ENCODE measurements at regions not wholly inside any gene's neighbourhood (a gene's known extent, or its start where the extent isn't known, plus 50 kb on each side); places are given as distances from the start of the nearest gene placed in this dataset.

DNA sequence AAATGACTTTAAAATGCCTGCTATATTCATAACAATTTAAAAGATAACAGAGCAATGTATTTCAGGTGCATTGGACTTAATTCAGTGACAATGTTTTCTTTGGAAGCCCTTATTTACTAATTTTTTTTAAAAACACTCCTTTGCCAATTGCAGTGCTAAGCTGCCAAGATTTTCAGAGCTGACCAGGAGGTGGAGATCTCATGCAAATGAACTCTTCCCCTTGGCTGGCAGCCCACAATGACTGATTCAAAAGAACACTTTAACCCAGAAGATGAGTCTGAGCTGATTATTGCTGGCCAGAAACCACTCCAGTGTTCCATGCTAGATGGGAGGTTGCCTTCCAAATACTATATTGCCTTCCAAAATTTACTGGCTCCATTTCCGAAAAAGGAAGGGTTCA lies 128.3 kb upstream of the CCNH start:
- TF ChIP-seq POLR2A (IDR thresholded peaks at IDR 0.05; ENCODE audit: low read length) (no peak), CEBPB (IDR thresholded peaks at IDR 0.05) (no peak), EHF (CRISPR knock-in tag; IDR thresholded peaks at IDR 0.05) (no peak), HOXB5 (CRISPR knock-in tag; IDR thresholded peaks at IDR 0.05) (no peak), TFCP2L1 (CRISPR knock-in tag; IDR thresholded peaks at IDR 0.05) (no peak)
- no peak for FAIRE-seq
- ChIA-PET POLR2A (no interaction called here), CTCF (no interaction called here)
- peak in 1 of 2 experiments; percentile 33 for DNase-seq (ENCODE audit: low read depth in 1 of 2, low spot score in 1 of 2)
- ATAC-seq: no peak; a peak in 1 of 6 replicates
- H3K4me3 ChIP-seq: no peak overlapping the region
- H3K9me3 ChIP-seq: no peaks in the 10 kb centered on the region
- H3K4me1 ChIP-seq: no peaks in the 10 kb centered on the region
- no peak overlapping the region for H3K27ac ChIP-seq
- WGBS (ENCODE audit: missing lambda C conversion rate): 0% methylated on average over 1 of the region's 1 CpG
- no peak overlapping the region for H3K4me2 ChIP-seq

GRCh38 chr5:87539839-87540238 lies 127.1 kb upstream of the CCNH start:
- no peak for FAIRE-seq
- POLR2A ChIA-PET: no interaction called here
- CTCF ChIA-PET: no interaction called here
- Histone ChIP-seq H3K4me1 (no peaks in the 10 kb centered on the region), H3K9me3 (no peaks in the 10 kb centered on the region), H3K27ac (no peak overlapping the region), H3K4me2 (no peak overlapping the region), H3K4me3 (no peak overlapping the region)
- WGBS (ENCODE audit: missing lambda C conversion rate): 73% methylated on average over 1 of the region's 1 CpG
- DNase-seq (ENCODE audit: low read depth in 1 of 2, low spot score in 1 of 2): no peak
- no peak for ATAC-seq
- TF ChIP-seq PHF8 (IDR thresholded peaks at IDR 0.05; ENCODE audit: borderline replicate concordance, low read depth) (no peak), CTCF (IDR thresholded peaks at IDR 0.05) (no peak), BCL3 (IDR thresholded peaks at IDR 0.05) (no peak), POLR2AphosphoS2 (conservative IDR thresholded peaks at IDR 0.05; ENCODE audit: low read length) (no peak), NR3C1 (IDR thresholded peaks at IDR 0.05) (no peak), RNF2 (IDR thresholded peaks at IDR 0.05; ENCODE audit: borderline replicate concordance, low read depth) (no peak), CHD4 (IDR thresholded peaks at IDR 0.05; ENCODE audit: borderline replicate concordance) (no peak), ESRRA (IDR thresholded peaks at IDR 0.05; ENCODE audit: borderline replicate concordance, low read length) (no peak), HOXB13 (CRISPR knock-in tag; IDR thresholded peaks at IDR 0.05; ENCODE audit: low read depth) (no peak), SMC3 (IDR thresholded peaks at IDR 0.05) (no peak), CEBPB (IDR thresholded peaks at IDR 0.05) (no peak), ATOH8 (CRISPR knock-in tag; IDR thresholded peaks at IDR 0.05; ENCODE audit: low read depth) (no peak), CHD2 (IDR thresholded peaks at IDR 0.05; ENCODE audit: low read length, partially characterized antibody) (no peak), FOXS1 (CRISPR knock-in tag; IDR thresholded peaks at IDR 0.05) (no peak), JUN (IDR thresholded peaks at IDR 0.05) (no peak)
- TF ChIP-seq, protein P1, sequence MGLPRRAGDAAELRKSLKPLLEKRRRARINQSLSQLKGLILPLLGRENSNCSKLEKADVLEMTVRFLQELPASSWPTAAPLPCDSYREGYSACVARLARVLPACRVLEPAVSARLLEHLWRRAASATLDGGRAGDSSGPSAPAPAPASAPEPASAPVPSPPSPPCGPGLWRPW (IDR thresholded peaks at IDR 0.05): no peak

DNA sequence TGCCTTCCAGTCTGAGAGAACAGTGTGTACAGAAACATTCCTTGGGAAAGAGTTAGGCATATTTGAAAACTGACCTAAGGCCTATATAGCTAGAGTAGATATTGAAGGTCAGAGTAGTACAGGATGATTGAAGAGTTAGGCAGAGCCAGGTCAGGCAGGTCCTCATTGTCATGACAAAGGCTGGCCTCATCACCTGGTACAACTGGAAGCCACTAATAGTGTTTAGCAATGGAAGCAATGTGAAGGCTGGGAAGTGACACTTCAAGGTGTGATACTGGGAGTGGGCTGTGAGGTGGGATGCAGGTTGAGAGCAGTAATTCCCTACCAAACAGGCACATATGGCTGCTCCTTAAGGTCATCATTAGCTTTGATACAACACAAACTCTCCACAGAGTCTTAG lies 123.6 kb upstream of the CCNH start:
- FAIRE-seq: no peak
- H3K4me2 ChIP-seq: no peak overlapping the region
- H3K4me1 ChIP-seq: no peaks in the 10 kb centered on the region
- POLR2A ChIA-PET: no interaction called here
- CTCF ChIA-PET: no interaction called here
- H3K9me3 ChIP-seq: no peaks in the 10 kb centered on the region
- H3K4me3 ChIP-seq: no peak overlapping the region
- no peak for DNase-seq (ENCODE audit: low read depth in 1 of 2, low spot score in 1 of 2)
- ATAC-seq: no peak
- no peak overlapping the region for H3K27ac ChIP-seq
- TF ChIP-seq EP300 (IDR thresholded peaks at IDR 0.05): no peak
- no peak for TF ChIP-seq CHD4 (IDR thresholded peaks at IDR 0.05; ENCODE audit: borderline replicate concordance)
- no peak for TF ChIP-seq NPAS2 (CRISPR knock-in tag; IDR thresholded peaks at IDR 0.05; ENCODE audit: borderline replicate concordance)
- TF ChIP-seq TFCP2L1 (CRISPR knock-in tag; IDR thresholded peaks at IDR 0.05): no peak
- no peak for TF ChIP-seq FOXS1 (CRISPR knock-in tag; IDR thresholded peaks at IDR 0.05)
- no peak for TF ChIP-seq BCL3 (IDR thresholded peaks at IDR 0.05)
- TF ChIP-seq JUNB (IDR thresholded peaks at IDR 0.05): no peak
- no peak for TF ChIP-seq MAZ (IDR thresholded peaks at IDR 0.05; ENCODE audit: borderline replicate concordance, low read depth, low read length)
- TF ChIP-seq SREBF2 (IDR thresholded peaks at IDR 0.05): no peak
- TF ChIP-seq CTCF (IDR thresholded peaks at IDR 0.05): no peak
- no peak for TF ChIP-seq KDM1A (IDR thresholded peaks at IDR 0.05; ENCODE audit: low read depth)
- TF ChIP-seq, protein P2, sequence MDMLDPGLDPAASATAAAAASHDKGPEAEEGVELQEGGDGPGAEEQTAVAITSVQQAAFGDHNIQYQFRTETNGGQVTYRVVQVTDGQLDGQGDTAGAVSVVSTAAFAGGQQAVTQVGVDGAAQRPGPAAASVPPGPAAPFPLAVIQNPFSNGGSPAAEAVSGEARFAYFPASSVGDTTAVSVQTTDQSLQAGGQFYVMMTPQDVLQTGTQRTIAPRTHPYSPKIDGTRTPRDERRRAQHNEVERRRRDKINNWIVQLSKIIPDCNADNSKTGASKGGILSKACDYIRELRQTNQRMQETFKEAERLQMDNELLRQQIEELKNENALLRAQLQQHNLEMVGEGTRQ (IDR thresholded peaks at IDR 0.05): no peak
- no peak for TF ChIP-seq RAD21 (conservative IDR thresholded peaks at IDR 0.05 in 1 of 2, IDR thresholded peaks at IDR 0.05 in 1 of 2)
